Stomach (tissue), 4 donors: ENCODE measurements at regions not wholly inside any gene's neighbourhood (a gene's known extent, or its start where the extent isn't known, plus 50 kb on each side); places are given as distances from the start of the nearest gene placed in this dataset.

Experiments
- EP300 ChIP-seq: sonication (generic); formaldehyde crosslinking; IDR thresholded peaks from one replicate; pipeline ENCODE4 v1.6.1; 2017; ENCODE audit warnings: antibody characterized with exemption
- TF ChIP-seq, protein P1 (sequence below), 7 experiments: fragments of 450-650 bp in 4 of 7; fragments of 200-600 bp in 3 of 7; sonication (generic) in 3 of 7; IDR thresholded peaks; one replicate each; pipeline ENCODE4 v1.5.1; 2016 to 2019; ENCODE audit warnings: antibody characterized with exemption in 7 of 7, control low read depth in 2 of 7, mild to moderate bottlenecking in 1 of 7

DNA sequence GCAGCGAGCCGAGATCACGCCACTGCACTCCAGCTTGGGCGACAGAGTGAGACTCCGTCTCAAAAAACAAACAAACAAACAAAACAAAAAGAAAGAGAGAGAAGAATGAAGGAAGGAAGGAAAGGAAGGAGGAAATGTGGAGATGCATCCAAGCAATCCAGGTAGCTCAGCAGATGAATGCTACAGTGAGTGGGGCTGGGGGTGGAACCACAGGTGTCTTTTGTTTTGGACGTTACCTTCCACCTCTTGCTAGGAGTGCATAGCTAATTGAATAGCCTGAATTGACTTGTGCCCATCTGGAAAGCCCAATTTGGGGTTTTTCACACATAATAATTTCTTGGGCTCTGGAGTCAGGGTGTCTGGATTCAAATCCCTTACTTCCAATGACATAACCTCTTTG lies 66.0 kb upstream of the GTF3A start:
- TF ChIP-seq, protein P1, sequence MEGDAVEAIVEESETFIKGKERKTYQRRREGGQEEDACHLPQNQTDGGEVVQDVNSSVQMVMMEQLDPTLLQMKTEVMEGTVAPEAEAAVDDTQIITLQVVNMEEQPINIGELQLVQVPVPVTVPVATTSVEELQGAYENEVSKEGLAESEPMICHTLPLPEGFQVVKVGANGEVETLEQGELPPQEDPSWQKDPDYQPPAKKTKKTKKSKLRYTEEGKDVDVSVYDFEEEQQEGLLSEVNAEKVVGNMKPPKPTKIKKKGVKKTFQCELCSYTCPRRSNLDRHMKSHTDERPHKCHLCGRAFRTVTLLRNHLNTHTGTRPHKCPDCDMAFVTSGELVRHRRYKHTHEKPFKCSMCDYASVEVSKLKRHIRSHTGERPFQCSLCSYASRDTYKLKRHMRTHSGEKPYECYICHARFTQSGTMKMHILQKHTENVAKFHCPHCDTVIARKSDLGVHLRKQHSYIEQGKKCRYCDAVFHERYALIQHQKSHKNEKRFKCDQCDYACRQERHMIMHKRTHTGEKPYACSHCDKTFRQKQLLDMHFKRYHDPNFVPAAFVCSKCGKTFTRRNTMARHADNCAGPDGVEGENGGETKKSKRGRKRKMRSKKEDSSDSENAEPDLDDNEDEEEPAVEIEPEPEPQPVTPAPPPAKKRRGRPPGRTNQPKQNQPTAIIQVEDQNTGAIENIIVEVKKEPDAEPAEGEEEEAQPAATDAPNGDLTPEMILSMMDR (IDR thresholded peaks at IDR 0.05), result no peak
- no peak for TF ChIP-seq EP300
